ENCODE measurements at regions not wholly inside any gene's neighbourhood (a gene's known extent, or its start where the extent isn't known, plus 50 kb on each side); places are given as distances from the start of the nearest gene placed in this dataset.

GRCh38 chr4:155514628-155515027, 137.9 kb upstream of the MAP9 start:
- TF ChIP-seq CTCF (IDR thresholded peaks at IDR 0.05; ENCODE audit: control extremely low read depth in 1 of 3, insufficient read depth in 1 of 3, low read depth in 1 of 3, low read length in 3 of 3) (no peak), ZNF274 (IDR thresholded peaks at IDR 0.05; ENCODE audit: borderline replicate concordance, extremely low read depth, low read length) (no peak), PHF8 (conservative IDR thresholded peaks at IDR 0.05; ENCODE audit: low read depth, low read length) (no peak), EZH2 (IDR thresholded peaks at IDR 0.05; ENCODE audit: low read depth, low read length, severe bottlenecking) (no peak), TAF1 (IDR thresholded peaks at IDR 0.05; ENCODE audit: low read depth, low read length) (no peak), POLR2A (IDR thresholded peaks at IDR 0.05; ENCODE audit: control extremely low read depth in 1 of 2, low read depth in 2 of 2, low read length in 2 of 2) (no peak), RAD21 (IDR thresholded peaks at IDR 0.05 in 1 of 2, conservative IDR thresholded peaks at IDR 0.05 in 1 of 2; ENCODE audit: low read depth in 2 of 2, low read length in 2 of 2) (no peak), USF2 (IDR thresholded peaks at IDR 0.05; ENCODE audit: low read length) (no peak), HDAC2 (IDR thresholded peaks at IDR 0.05; ENCODE audit: borderline replicate concordance in 1 of 2, low read depth in 2 of 2, low read length in 2 of 2) (no peak), EP300 (IDR thresholded peaks at IDR 0.05; ENCODE audit: borderline replicate concordance in 1 of 2, low read depth in 2 of 2, low read length in 2 of 2) (no peak), YY1 (IDR thresholded peaks at IDR 0.05; ENCODE audit: low read depth, low read length) (no peak)

Measured in H1 (cell line).